Peyer's patch (tissue), 4 donors: ENCODE measurements at regions not wholly inside any gene's neighbourhood (a gene's known extent, or its start where the extent isn't known, plus 50 kb on each side); places are given as distances from the start of the nearest gene placed in this dataset.

Experiments used
- POLR2A ChIP-seq, 2 donors: fragments of 450-650 bp; IDR thresholded peaks; one replicate each; pipeline ENCODE4 v1.5.1; 2017; ENCODE audit warnings: antibody characterized with exemption in 2 of 2, mild to moderate bottlenecking in 2 of 2, moderate library complexity in 2 of 2
- TF ChIP-seq, protein P1 (sequence below), 6 experiments: fragments of 450-650 bp in 4 of 6; fragments of 200-600 bp in 2 of 6; sonication (generic) in 1 of 6; IDR thresholded peaks; one replicate each; pipeline ENCODE4 v1.5.1; 2017 to 2019; ENCODE audit warnings: antibody characterized with exemption in 6 of 6, mild to moderate bottlenecking in 3 of 6, moderate library complexity in 1 of 6

GRCh38 chr14:38777401-38777800 is 325.6 kb downstream of the SEC23A start:
- TF ChIP-seq POLR2A (IDR thresholded peaks at IDR 0.05) = no peak
- TF ChIP-seq, protein P1, sequence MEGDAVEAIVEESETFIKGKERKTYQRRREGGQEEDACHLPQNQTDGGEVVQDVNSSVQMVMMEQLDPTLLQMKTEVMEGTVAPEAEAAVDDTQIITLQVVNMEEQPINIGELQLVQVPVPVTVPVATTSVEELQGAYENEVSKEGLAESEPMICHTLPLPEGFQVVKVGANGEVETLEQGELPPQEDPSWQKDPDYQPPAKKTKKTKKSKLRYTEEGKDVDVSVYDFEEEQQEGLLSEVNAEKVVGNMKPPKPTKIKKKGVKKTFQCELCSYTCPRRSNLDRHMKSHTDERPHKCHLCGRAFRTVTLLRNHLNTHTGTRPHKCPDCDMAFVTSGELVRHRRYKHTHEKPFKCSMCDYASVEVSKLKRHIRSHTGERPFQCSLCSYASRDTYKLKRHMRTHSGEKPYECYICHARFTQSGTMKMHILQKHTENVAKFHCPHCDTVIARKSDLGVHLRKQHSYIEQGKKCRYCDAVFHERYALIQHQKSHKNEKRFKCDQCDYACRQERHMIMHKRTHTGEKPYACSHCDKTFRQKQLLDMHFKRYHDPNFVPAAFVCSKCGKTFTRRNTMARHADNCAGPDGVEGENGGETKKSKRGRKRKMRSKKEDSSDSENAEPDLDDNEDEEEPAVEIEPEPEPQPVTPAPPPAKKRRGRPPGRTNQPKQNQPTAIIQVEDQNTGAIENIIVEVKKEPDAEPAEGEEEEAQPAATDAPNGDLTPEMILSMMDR (IDR thresholded peaks at IDR 0.05) = no peak
